NB4 (cell line): ENCODE measurements at regions not wholly inside any gene's neighbourhood (a gene's known extent, or its start where the extent isn't known, plus 50 kb on each side); places are given as distances from the start of the nearest gene placed in this dataset.

Experiments used
- MYC ChIP-seq: IDR thresholded peaks from 2 replicates; pipeline ENCODE4 v1.6.1; 2011; ENCODE audit warnings: low read depth, low read length
- POLR2A ChIP-seq: IDR thresholded peaks from 2 replicates; pipeline ENCODE4 v1.6.1; 2011; ENCODE audit warnings: mild to moderate bottlenecking; ENCODE audit not compliant: insufficient read length; ENCODE audit errors: extremely low read depth
- TF ChIP-seq, protein P1 (sequence below): IDR thresholded peaks from one replicate; pipeline ENCODE4 v1.5.1; 2012; ENCODE audit warnings: low read depth, low read length
- TF ChIP-seq, protein P2 (sequence below): IDR thresholded peaks from 2 replicates; pipeline ENCODE4 v1.6.1; 2011; ENCODE audit warnings: low read depth, low read length

DNA sequence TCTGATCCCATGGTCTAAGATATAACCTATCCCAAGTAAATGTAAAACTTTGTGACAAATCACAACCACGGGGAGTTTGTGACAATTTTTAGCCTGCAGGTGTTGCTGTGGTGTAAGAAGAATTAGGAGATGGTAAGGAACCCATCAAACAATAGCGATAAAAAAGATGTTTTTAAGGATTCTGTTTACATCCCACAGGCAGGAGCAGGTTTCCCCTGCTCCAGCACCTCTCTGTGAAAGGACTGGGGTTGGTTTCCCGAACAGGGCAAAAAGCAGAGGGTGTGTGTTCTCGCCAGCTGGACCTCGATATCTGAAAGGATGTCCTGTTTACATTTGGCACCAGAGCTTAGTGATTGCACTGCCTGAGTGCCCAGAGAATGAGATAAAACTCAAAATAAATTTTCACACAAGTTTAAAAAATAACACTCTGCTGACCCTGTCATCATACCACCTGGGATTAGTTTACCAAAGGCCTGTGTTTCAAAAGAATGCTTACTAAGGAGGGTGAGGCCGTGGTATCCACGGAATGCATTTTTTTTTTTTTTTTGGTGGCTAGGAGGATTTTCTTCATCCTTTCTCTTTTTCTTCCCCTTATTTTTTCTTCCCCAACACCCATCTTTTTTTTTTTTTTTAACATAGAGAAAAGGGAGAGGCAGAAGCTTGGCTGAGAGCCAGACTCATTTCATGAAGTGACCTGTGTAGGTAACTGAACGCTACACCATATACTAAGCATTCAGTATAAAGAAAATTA, 151.8 kb upstream of the DPH6 start:
- TF ChIP-seq, protein P1, sequence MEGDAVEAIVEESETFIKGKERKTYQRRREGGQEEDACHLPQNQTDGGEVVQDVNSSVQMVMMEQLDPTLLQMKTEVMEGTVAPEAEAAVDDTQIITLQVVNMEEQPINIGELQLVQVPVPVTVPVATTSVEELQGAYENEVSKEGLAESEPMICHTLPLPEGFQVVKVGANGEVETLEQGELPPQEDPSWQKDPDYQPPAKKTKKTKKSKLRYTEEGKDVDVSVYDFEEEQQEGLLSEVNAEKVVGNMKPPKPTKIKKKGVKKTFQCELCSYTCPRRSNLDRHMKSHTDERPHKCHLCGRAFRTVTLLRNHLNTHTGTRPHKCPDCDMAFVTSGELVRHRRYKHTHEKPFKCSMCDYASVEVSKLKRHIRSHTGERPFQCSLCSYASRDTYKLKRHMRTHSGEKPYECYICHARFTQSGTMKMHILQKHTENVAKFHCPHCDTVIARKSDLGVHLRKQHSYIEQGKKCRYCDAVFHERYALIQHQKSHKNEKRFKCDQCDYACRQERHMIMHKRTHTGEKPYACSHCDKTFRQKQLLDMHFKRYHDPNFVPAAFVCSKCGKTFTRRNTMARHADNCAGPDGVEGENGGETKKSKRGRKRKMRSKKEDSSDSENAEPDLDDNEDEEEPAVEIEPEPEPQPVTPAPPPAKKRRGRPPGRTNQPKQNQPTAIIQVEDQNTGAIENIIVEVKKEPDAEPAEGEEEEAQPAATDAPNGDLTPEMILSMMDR: no peak
- TF ChIP-seq POLR2A: no peak
- TF ChIP-seq, protein P2, sequence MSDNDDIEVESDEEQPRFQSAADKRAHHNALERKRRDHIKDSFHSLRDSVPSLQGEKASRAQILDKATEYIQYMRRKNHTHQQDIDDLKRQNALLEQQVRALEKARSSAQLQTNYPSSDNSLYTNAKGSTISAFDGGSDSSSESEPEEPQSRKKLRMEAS: no peak
- no peak for TF ChIP-seq MYC
